Fibroblast of lung (primary cell): ENCODE measurements at regions not wholly inside any gene's neighbourhood (a gene's known extent, or its start where the extent isn't known, plus 50 kb on each side); places are given as distances from the start of the nearest gene placed in this dataset.

Source experiments
- DNase-seq, 2 donors: peaks; one replicate each; pipeline versions ENCODE4 v3.0.0 to v3.0.0-alpha.2; 2010; ENCODE audit warnings: low read depth in 2 of 2
- H2AFZ ChIP-seq: 2 replicates; pipeline ENCODE4 v1.5.1; 2012; ENCODE audit warnings: low read length, control low read depth, inconsistent platforms
- H3K27ac ChIP-seq: 2 replicates; pipeline ENCODE4 v1.5.1; 2011; ENCODE audit warnings: low read length, control low read depth; ENCODE audit not compliant: insufficient read depth
- H3K27me3 ChIP-seq: 2 replicates; pipeline ENCODE4 v1.5.1; 2011; ENCODE audit warnings: mild to moderate bottlenecking, low read length; ENCODE audit not compliant: control insufficient read depth, insufficient read depth
- H3K36me3 ChIP-seq: 2 replicates; pipeline ENCODE4 v1.5.1; 2011; ENCODE audit warnings: low read length; ENCODE audit not compliant: control insufficient read depth, insufficient read depth
- H3K4me1 ChIP-seq: 2 replicates; pipeline ENCODE4 v1.5.1; 2011; ENCODE audit warnings: low read length; ENCODE audit not compliant: control insufficient read depth, insufficient read depth; ENCODE audit errors: extremely low read depth
- H3K4me2 ChIP-seq: 2 replicates; pipeline ENCODE4 v1.5.1; 2011; ENCODE audit warnings: low read length, control low read depth; ENCODE audit not compliant: insufficient read depth; ENCODE audit errors: extremely low read depth
- H3K4me3 ChIP-seq, 4 experiments: fragments of 200-600 bp in 1 of 4; sonication (generic) in 1 of 4; replicated peaks in 1 of 4; 2 replicates each; pipeline ENCODE4 v1.5.1; 2011 to 2016; ENCODE audit warnings: low read length in 4 of 4, low read depth in 3 of 4, mild to moderate bottlenecking in 3 of 4, control low read depth in 2 of 4, inconsistent platforms in 1 of 4, mixed read lengths in 1 of 4; ENCODE audit not compliant: insufficient read depth in 1 of 4; ENCODE audit errors: control extremely low read depth in 1 of 4
- H3K79me2 ChIP-seq: 2 replicates; pipeline ENCODE4 v1.5.1; 2012; ENCODE audit warnings: mild to moderate bottlenecking, low read length, inconsistent platforms; ENCODE audit not compliant: control insufficient read depth, insufficient read depth
- H3K9ac ChIP-seq: 2 replicates; pipeline ENCODE4 v1.5.1; 2011; ENCODE audit warnings: mild to moderate bottlenecking, low read length, control low read depth; ENCODE audit not compliant: insufficient read depth
- H3K9me3 ChIP-seq: 2 replicates; pipeline ENCODE4 v1.5.1; 2012; ENCODE audit warnings: low read depth, low read length; ENCODE audit not compliant: control insufficient read depth, insufficient read depth
- H4K20me1 ChIP-seq: 2 replicates; pipeline ENCODE4 v1.5.1; 2011; ENCODE audit warnings: low read length; ENCODE audit not compliant: control insufficient read depth, insufficient read depth; ENCODE audit errors: extremely low read depth
- CTCF ChIP-seq, 2 donors: IDR thresholded peaks in 1 of 2; conservative IDR thresholded peaks in 1 of 2; 1 replicate in 1 of 2; 2 replicates in 1 of 2; pipeline ENCODE4 v1.5.1; 2011 to 2012; ENCODE audit warnings: low read length in 2 of 2, control low read depth in 1 of 2, inconsistent platforms in 1 of 2, low read depth in 1 of 2, mild to moderate bottlenecking in 1 of 2
- EZH2 ChIP-seq: IDR thresholded peaks from 2 replicates; pipeline ENCODE4 v1.5.1; 2012; ENCODE audit warnings: low read length, control low read depth, mild to moderate bottlenecking; ENCODE audit errors: missing control alignments

DNA sequence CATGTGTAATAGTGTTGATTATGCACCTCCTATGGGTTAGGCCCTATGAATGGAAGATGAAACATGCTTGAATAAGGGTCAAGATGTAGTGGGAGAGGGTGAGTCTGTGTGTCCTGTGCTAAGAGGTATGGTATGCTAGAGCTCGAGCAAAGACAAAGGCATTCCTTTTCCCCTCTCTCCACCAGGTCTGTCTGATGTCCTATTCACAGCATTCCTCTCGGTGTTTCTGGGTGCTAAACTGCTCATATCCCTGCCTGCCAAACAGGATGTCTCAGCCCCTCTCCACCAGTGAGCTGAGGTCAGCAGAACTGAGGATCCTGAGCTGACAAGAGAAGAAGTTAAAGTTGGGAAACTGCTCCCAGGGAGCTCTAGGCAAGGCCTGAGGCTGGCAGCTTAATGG is 344.9 kb downstream of the TSN start:
- Histone ChIP-seq H3K4me2 (no peak overlapping the region), H4K20me1 (no peaks in the 10 kb centered on the region), H3K4me1 (no peaks in the 10 kb centered on the region), H3K9ac (no peak overlapping the region), H3K36me3 (no peaks in the 10 kb centered on the region), H3K4me3 (no peak overlapping the region), H3K9me3 (no peaks in the 10 kb centered on the region), H3K27me3 (no peaks in the 10 kb centered on the region), H3K79me2 (no peaks in the 10 kb centered on the region), H3K27ac (no peak overlapping the region), H2AFZ (no peak overlapping the region)
- DNase-seq: peak in 1 of 2 donors; percentile 87
- TF ChIP-seq CTCF (conservative IDR thresholded peaks at IDR 0.05 in 1 of 2, IDR thresholded peaks at IDR 0.05 in 1 of 2; ENCODE audit: low read depth in 1 of 2, low read length in 2 of 2): no peak

- Histone ChIP-seq H3K27me3 (no peaks in the 10 kb centered on the region), H3K4me3 (no peak overlapping the region), H3K9me3 (no peaks in the 10 kb centered on the region), H3K4me2 (no peak overlapping the region), H3K36me3 (no peaks in the 10 kb centered on the region), H2AFZ (no peak overlapping the region), H3K4me1 (no peaks in the 10 kb centered on the region), H3K9ac (no peak overlapping the region), H3K27ac (no peak overlapping the region), H4K20me1 (no peaks in the 10 kb centered on the region), H3K79me2 (no peaks in the 10 kb centered on the region)
- peak; percentile 9 to 36 for DNase-seq
- TF ChIP-seq CTCF (conservative IDR thresholded peaks at IDR 0.05 in 1 of 2, IDR thresholded peaks at IDR 0.05 in 1 of 2; ENCODE audit: low read depth in 1 of 2, low read length in 2 of 2) (no peak), EZH2 (no peak)
Measured at GRCh38 chr2:122100756-122101155, 345.3 kb downstream of the TSN start.

GRCh38 chr2:122101319-122101718 is 345.9 kb downstream of the TSN start:
- no peak overlapping the region for H3K9ac ChIP-seq
- no peaks in the 10 kb centered on the region for H3K36me3 ChIP-seq
- no peaks in the 10 kb centered on the region for H3K27me3 ChIP-seq
- no peak for DNase-seq
- H3K79me2 ChIP-seq: no peaks in the 10 kb centered on the region
- H3K9me3 ChIP-seq: no peaks in the 10 kb centered on the region
- no peaks in the 10 kb centered on the region for H4K20me1 ChIP-seq
- no peak overlapping the region for H3K4me3 ChIP-seq
- no peak overlapping the region for H3K4me2 ChIP-seq
- H2AFZ ChIP-seq: no peak overlapping the region
- H3K4me1 ChIP-seq: no peaks in the 10 kb centered on the region
- no peak overlapping the region for H3K27ac ChIP-seq
- no peak for TF ChIP-seq CTCF (conservative IDR thresholded peaks at IDR 0.05 in 1 of 2, IDR thresholded peaks at IDR 0.05 in 1 of 2; ENCODE audit: low read depth in 1 of 2, low read length in 2 of 2)
- no peak for TF ChIP-seq EZH2
